Spleen (tissue), 11 donors: ENCODE measurements at regions not wholly inside any gene's neighbourhood (a gene's known extent, or its start where the extent isn't known, plus 50 kb on each side); places are given as distances from the start of the nearest gene placed in this dataset.

Experiments
- DNase-seq: peaks from one replicate; pipeline ENCODE4 v3.0.0-alpha.2; 2020
- H3K27ac ChIP-seq, 8 donors: fragments of 200-600 bp; sonication (generic) in 7 of 8; 1 replicate in 4 of 8; 2 replicates in 4 of 8; pipeline versions ENCODE4 v1.5.0 to v1.8.0; 2016 to 2021; ENCODE audit warnings: inconsistent platforms in 4 of 8, mild to moderate bottlenecking in 4 of 8, moderate library complexity in 1 of 8
- H3K27me3 ChIP-seq, 7 donors: fragments of 200-600 bp; sonication (generic) in 6 of 7; replicated peaks in 1 of 7; 1 replicate in 4 of 7; 2 replicates in 3 of 7; pipeline versions ENCODE4 v1.5.0 to v1.8.0; 2016 to 2021; ENCODE audit warnings: inconsistent platforms in 3 of 7, mild to moderate bottlenecking in 1 of 7
- H3K36me3 ChIP-seq, 6 donors: fragments of 200-600 bp; sonication (generic) in 5 of 6; 1 replicate in 4 of 6; 2 replicates in 2 of 6; pipeline versions ENCODE4 v1.5.0 to v1.8.0; 2016 to 2021; ENCODE audit warnings: inconsistent platforms in 2 of 6
- H3K4me1 ChIP-seq, 6 donors: fragments of 200-600 bp; sonication (generic) in 5 of 6; 1 replicate in 3 of 6; 2 replicates in 3 of 6; pipeline versions ENCODE4 v1.5.0 to v1.8.0; 2016 to 2021; ENCODE audit warnings: inconsistent platforms in 3 of 6
- H3K4me3 ChIP-seq, 8 donors: fragments of 200-600 bp; sonication (generic) in 7 of 8; 1 replicate in 4 of 8; 2 replicates in 4 of 8; pipeline versions ENCODE4 v1.5.0 to v1.8.0; 2016 to 2021; ENCODE audit warnings: inconsistent platforms in 4 of 8, mild to moderate bottlenecking in 4 of 8, moderate library complexity in 2 of 8
- H3K9me3 ChIP-seq, 8 donors: fragments of 200-600 bp; sonication (generic) in 7 of 8; 1 replicate in 4 of 8; 2 replicates in 4 of 8; pipeline versions ENCODE4 v1.5.0 to v1.8.0; 2016 to 2021; ENCODE audit warnings: inconsistent platforms in 4 of 8
- CTCF ChIP-seq, 11 experiments: fragments of 200-600 bp in 7 of 11; fragments of 450-650 bp in 4 of 11; sonication (generic) in 4 of 11; IDR thresholded peaks in 8 of 11; conservative IDR thresholded peaks in 3 of 11; 1 replicate in 7 of 11; 2 replicates in 4 of 11; pipeline versions ENCODE4 v1.4.0 to v1.8.0; 2016 to 2021; ENCODE audit warnings: antibody characterized with exemption in 11 of 11, inconsistent platforms in 4 of 11, mild to moderate bottlenecking in 1 of 11
- POLR2A ChIP-seq, 3 donors: fragments of 450-650 bp; IDR thresholded peaks; one replicate each; pipeline ENCODE4 v1.5.1; 2017; ENCODE audit warnings: antibody characterized with exemption in 3 of 3, mild to moderate bottlenecking in 1 of 3
- POLR2AphosphoS5 ChIP-seq, 3 donors: sonication (generic); formaldehyde crosslinking; IDR thresholded peaks; one replicate each; pipeline ENCODE4 v1.5.1; 2017; ENCODE audit warnings: antibody characterized with exemption in 3 of 3
- WGBS, 5 donors: extraction: QIAGEN DNeasy Blood & Tissue Kit in 3 of 5; methylation state at CpG; one replicate each; pipeline versions ENCODE4 v1.1.5 to v1.1.7; 2013 to 2018; 5-methylcytosine and 5-hydroxymethylcytosine counted together
- intact Hi-C: fragments of 100-400 bp; cut with DNase I; formaldehyde crosslinking; loops from one replicate; pipeline ENCODE4 v1.15.0; 2023; ENCODE audit warnings: low total_unique reads
- donor health status: healthy with polysubstance abuse.
- donor health status: DM: no; HTN: no; CAD: no; lungs with moderate emphysema.
- donor health status: DM: no; HTN: no; CAD: no.
- donor health status: Bipolar disorder and iron deficiency.
- donor health status: healthy.
- donor health status: DM: no; HTN: no; CAD: no.
- donor health status: DM: yes; HTN: yes; CAD: no.

- intact Hi-C loops = no loop called here
- DNase-seq = no peak
- H3K9me3 ChIP-seq = peaks cover 0 to 15% (median 0%) of the 10 kb centered on the region in 8 donors
- H3K4me3 ChIP-seq = no peak overlapping the region
- no peak overlapping the region for H3K27ac ChIP-seq
- H3K36me3 ChIP-seq = no peaks in the 10 kb centered on the region
- peaks cover 0 to 5% (median 0%) of the 10 kb centered on the region in 7 donors for H3K27me3 ChIP-seq
- no peak for TF ChIP-seq CTCF (IDR thresholded peaks at IDR 0.05 in 8 of 11, conservative IDR thresholded peaks at IDR 0.05 in 3 of 11)
- no peak for TF ChIP-seq POLR2AphosphoS5 (IDR thresholded peaks at IDR 0.05)
- TF ChIP-seq POLR2A (IDR thresholded peaks at IDR 0.05) = no peak
- WGBS, 5 donors = 75 to 82% (median 77%) methylated on average over 8 of the region's 8 CpGs
- peaks cover 0 to 31% (median 4%) of the 10 kb centered on the region in 6 donors for H3K4me1 ChIP-seq
Measured at GRCh38 chr14:99032759-99033158, 239.2 kb downstream of the BCL11B start.

GRCh38 chr14:99033951-99034350 lies 238.0 kb downstream of the BCL11B start:
- DNase-seq = no peak
- WGBS, 5 donors = 75 to 86% (median 78%) methylated on average over 8 to 9 of the region's 9 CpGs
- TF ChIP-seq POLR2AphosphoS5 (IDR thresholded peaks at IDR 0.05) (no peak), CTCF (IDR thresholded peaks at IDR 0.05 in 8 of 11, conservative IDR thresholded peaks at IDR 0.05 in 3 of 11) (no peak), POLR2A (IDR thresholded peaks at IDR 0.05) (no peak)

GRCh38 chr14:99034711-99035171 lies 237.3 kb downstream of the BCL11B start:
- Histone ChIP-seq H3K36me3 (no peaks in the 10 kb centered on the region), H3K4me1 (peaks cover 0 to 31% (median 4%) of the 10 kb centered on the region in 6 donors), H3K9me3 (peaks cover 0 to 15% (median 0%) of the 10 kb centered on the region in 8 donors), H3K4me3 (peak overlapping the region in 1 of 8 donors; percentile 57), H3K27me3 (peaks cover 0 to 5% (median 0%) of the 10 kb centered on the region in 7 donors), H3K27ac (peak overlapping the region in 5 of 8 donors; percentile 68 to 85 (median 78))
- TF ChIP-seq POLR2AphosphoS5 (IDR thresholded peaks at IDR 0.05) (no peak), CTCF (IDR thresholded peaks at IDR 0.05 in 8 of 11, conservative IDR thresholded peaks at IDR 0.05 in 3 of 11) (peak in 1 of 11 experiments; percentile 6)
- intact Hi-C loops = no loop called here
- 72 to 92% (median 78%) methylated on average over 16 of the region's 16 CpGs for WGBS, 5 donors
- no peak for DNase-seq

More at GRCh38 chr14:99033951-99034350, 238.0 kb downstream of the BCL11B start:
- intact Hi-C loops = no loop called here
- Histone ChIP-seq H3K4me3 (no peak overlapping the region), H3K27ac (no peak overlapping the region), H3K36me3 (no peaks in the 10 kb centered on the region), H3K9me3 (peaks cover 0 to 15% (median 0%) of the 10 kb centered on the region in 8 donors), H3K27me3 (peaks cover 0 to 5% (median 0%) of the 10 kb centered on the region in 7 donors), H3K4me1 (peaks cover 0 to 31% (median 4%) of the 10 kb centered on the region in 6 donors)

- intact Hi-C loops = no loop called here
- H3K4me3 ChIP-seq = peak overlapping the region in 2 of 8 donors; percentile 24 to 57
Measured at GRCh38 chr14:99035268-99035667, 236.7 kb downstream of the BCL11B start.

More at GRCh38 chr14:99035268-99035667, 236.7 kb downstream of the BCL11B start:
- Histone ChIP-seq H3K4me1 (peaks cover 0 to 31% (median 4%) of the 10 kb centered on the region in 6 donors), H3K27ac (peak overlapping the region in 5 of 8 donors; percentile 68 to 85 (median 78)), H3K27me3 (peaks cover 0 to 5% (median 0%) of the 10 kb centered on the region in 7 donors), H3K36me3 (no peaks in the 10 kb centered on the region), H3K9me3 (peaks cover 0 to 15% (median 0%) of the 10 kb centered on the region in 8 donors)
- no peak for TF ChIP-seq POLR2A (IDR thresholded peaks at IDR 0.05)
- TF ChIP-seq CTCF (IDR thresholded peaks at IDR 0.05 in 8 of 11, conservative IDR thresholded peaks at IDR 0.05 in 3 of 11) = no peak
- no peak for TF ChIP-seq POLR2AphosphoS5 (IDR thresholded peaks at IDR 0.05)
- DNase-seq = no peak
- WGBS, 5 donors = 34 to 70% (median 45%) methylated on average over 4 of the region's 4 CpGs
